ENCODE measurements at regions not wholly inside any gene's neighbourhood (a gene's known extent, or its start where the extent isn't known, plus 50 kb on each side); places are given as distances from the start of the nearest gene placed in this dataset.
A peak's percentile ranks its signal among the peaks of the same experiment; 100 is the strongest.

DNA sequence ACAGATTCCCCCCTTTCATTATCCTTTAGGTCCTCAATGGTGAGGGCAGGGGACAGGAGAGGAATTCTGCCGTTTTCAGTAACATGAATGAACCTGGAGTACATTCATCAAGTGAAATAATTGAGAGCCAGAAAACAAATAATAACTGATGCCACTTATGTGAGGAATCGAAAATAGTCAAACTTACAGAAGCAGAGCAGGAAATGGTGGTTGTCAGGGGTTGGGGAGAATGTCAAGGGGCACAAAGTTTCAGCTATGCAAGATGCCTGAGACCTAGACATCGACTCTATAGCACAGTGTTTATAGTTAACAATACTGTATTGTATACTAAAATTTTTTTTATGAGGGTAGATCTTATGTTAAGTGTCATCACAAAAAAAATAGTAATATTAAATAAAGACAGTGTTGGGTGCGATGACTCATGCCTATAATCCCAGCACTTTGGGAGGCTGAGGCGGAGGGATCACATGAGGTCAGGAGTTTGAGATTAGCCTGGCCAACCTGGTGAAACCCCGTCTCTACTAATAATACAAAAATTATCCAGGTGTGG is 1219.8 kb downstream of the GATA3 start:
- Histone ChIP-seq H3K9ac (ENCODE audit: low read length) (no peak overlapping the region), H3K9me3 (ENCODE audit: control insufficient read depth, low read length) (no peaks in the 10 kb centered on the region), H3K4me1 (ENCODE audit: control insufficient read depth, insufficient read depth, low read length) (no peaks in the 10 kb centered on the region), H3K4me3 (ENCODE audit: low read length) (no peak overlapping the region), H3K27me3 (replicated peaks; ENCODE audit: control insufficient read depth, insufficient read depth, low read length) (no peaks in the 10 kb centered on the region), H3K36me3 (ENCODE audit: control insufficient read depth, insufficient read depth, low read length, severe bottlenecking) (no peaks in the 10 kb centered on the region)
- no peak for DNase-seq (ENCODE audit: low read depth)

DNA sequence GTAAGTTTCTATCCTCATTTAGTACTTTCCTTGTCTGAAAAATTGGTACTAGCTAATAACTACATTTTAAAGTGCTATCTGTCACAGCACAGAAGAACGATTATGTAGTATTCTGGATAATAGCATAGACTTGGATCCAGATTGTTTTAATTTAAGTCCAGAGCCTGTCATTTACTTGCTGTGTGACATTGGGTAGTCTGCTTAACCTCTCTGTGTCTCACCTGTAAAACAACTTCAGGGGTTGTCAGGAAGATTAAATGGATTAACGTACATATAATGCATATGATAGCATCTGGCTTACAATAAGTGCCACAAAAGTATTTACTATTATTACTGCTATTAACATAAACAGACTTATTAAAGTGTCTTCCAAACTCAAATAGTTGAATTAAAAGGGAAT is 1221.4 kb downstream of the GATA3 start:
- H3K4me3 ChIP-seq (ENCODE audit: low read length): no peak overlapping the region
- no peaks in the 10 kb centered on the region for H3K4me1 ChIP-seq (ENCODE audit: control insufficient read depth, insufficient read depth, low read length)
- H3K27me3 ChIP-seq (replicated peaks; ENCODE audit: control insufficient read depth, insufficient read depth, low read length): no peaks in the 10 kb centered on the region
- H3K9me3 ChIP-seq (ENCODE audit: control insufficient read depth, low read length): no peaks in the 10 kb centered on the region
- DNase-seq (ENCODE audit: low read depth): no peak
- H3K9ac ChIP-seq (ENCODE audit: low read length): no peak overlapping the region
- no peaks in the 10 kb centered on the region for H3K36me3 ChIP-seq (ENCODE audit: control insufficient read depth, insufficient read depth, low read length, severe bottlenecking)

- Histone ChIP-seq H3K36me3 (ENCODE audit: control insufficient read depth, insufficient read depth, low read length, severe bottlenecking) (no peaks in the 10 kb centered on the region), H3K27me3 (replicated peaks; ENCODE audit: control insufficient read depth, insufficient read depth, low read length) (no peaks in the 10 kb centered on the region), H3K4me1 (ENCODE audit: control insufficient read depth, insufficient read depth, low read length) (no peaks in the 10 kb centered on the region), H3K9ac (ENCODE audit: low read length) (no peak overlapping the region), H3K4me3 (ENCODE audit: low read length) (no peak overlapping the region), H3K9me3 (ENCODE audit: control insufficient read depth, low read length) (no peaks in the 10 kb centered on the region)
- DNase-seq (ENCODE audit: low read depth): no peak
Measured at GRCh38 chr10:9285690-9286089, 1231.2 kb downstream of the GATA3 start.

GRCh38 chr10:9289811-9290210 is 1235.3 kb downstream of the GATA3 start:
- H3K27me3 ChIP-seq (replicated peaks; ENCODE audit: control insufficient read depth, insufficient read depth, low read length): no peaks in the 10 kb centered on the region
- peaks cover 5% of the 10 kb centered on the region for H3K4me1 ChIP-seq (ENCODE audit: control insufficient read depth, insufficient read depth, low read length)
- no peaks in the 10 kb centered on the region for H3K36me3 ChIP-seq (ENCODE audit: control insufficient read depth, insufficient read depth, low read length, severe bottlenecking)
- H3K9ac ChIP-seq (ENCODE audit: low read length): no peak overlapping the region
- peak; percentile 15 for DNase-seq (ENCODE audit: low read depth)
- no peak overlapping the region for H3K4me3 ChIP-seq (ENCODE audit: low read length)
- no peaks in the 10 kb centered on the region for H3K9me3 ChIP-seq (ENCODE audit: control insufficient read depth, low read length)

GRCh38 chr10:9291081-9291480 is 1236.6 kb downstream of the GATA3 start:
- Histone ChIP-seq H3K27me3 (replicated peaks; ENCODE audit: control insufficient read depth, insufficient read depth, low read length) (no peaks in the 10 kb centered on the region), H3K4me1 (ENCODE audit: control insufficient read depth, insufficient read depth, low read length) (peaks cover 5% of the 10 kb centered on the region), H3K9ac (ENCODE audit: low read length) (no peak overlapping the region), H3K9me3 (ENCODE audit: control insufficient read depth, low read length) (no peaks in the 10 kb centered on the region), H3K4me3 (ENCODE audit: low read length) (no peak overlapping the region), H3K36me3 (ENCODE audit: control insufficient read depth, insufficient read depth, low read length, severe bottlenecking) (no peaks in the 10 kb centered on the region)
- DNase-seq (ENCODE audit: low read depth): no peak

- no peaks in the 10 kb centered on the region for H3K9me3 ChIP-seq (ENCODE audit: control insufficient read depth, low read length)
- peaks cover 5% of the 10 kb centered on the region for H3K4me1 ChIP-seq (ENCODE audit: control insufficient read depth, insufficient read depth, low read length)
- no peaks in the 10 kb centered on the region for H3K36me3 ChIP-seq (ENCODE audit: control insufficient read depth, insufficient read depth, low read length, severe bottlenecking)
- no peaks in the 10 kb centered on the region for H3K27me3 ChIP-seq (replicated peaks; ENCODE audit: control insufficient read depth, insufficient read depth, low read length)
- DNase-seq (ENCODE audit: low read depth): no peak
- no peak overlapping the region for H3K9ac ChIP-seq (ENCODE audit: low read length)
- H3K4me3 ChIP-seq (ENCODE audit: low read length): no peak overlapping the region
Measured at GRCh38 chr10:9294132-9294663, 1239.7 kb downstream of the GATA3 start.

- Histone ChIP-seq H3K9ac (ENCODE audit: low read length) (no peak overlapping the region), H3K27me3 (replicated peaks; ENCODE audit: control insufficient read depth, insufficient read depth, low read length) (no peaks in the 10 kb centered on the region), H3K9me3 (ENCODE audit: control insufficient read depth, low read length) (no peaks in the 10 kb centered on the region), H3K4me1 (ENCODE audit: control insufficient read depth, insufficient read depth, low read length) (peaks cover 5% of the 10 kb centered on the region), H3K36me3 (ENCODE audit: control insufficient read depth, insufficient read depth, low read length, severe bottlenecking) (no peaks in the 10 kb centered on the region), H3K4me3 (ENCODE audit: low read length) (no peak overlapping the region)
- DNase-seq (ENCODE audit: low read depth): no peak
Measured at GRCh38 chr10:9294865-9295264, 1240.4 kb downstream of the GATA3 start.

DNA sequence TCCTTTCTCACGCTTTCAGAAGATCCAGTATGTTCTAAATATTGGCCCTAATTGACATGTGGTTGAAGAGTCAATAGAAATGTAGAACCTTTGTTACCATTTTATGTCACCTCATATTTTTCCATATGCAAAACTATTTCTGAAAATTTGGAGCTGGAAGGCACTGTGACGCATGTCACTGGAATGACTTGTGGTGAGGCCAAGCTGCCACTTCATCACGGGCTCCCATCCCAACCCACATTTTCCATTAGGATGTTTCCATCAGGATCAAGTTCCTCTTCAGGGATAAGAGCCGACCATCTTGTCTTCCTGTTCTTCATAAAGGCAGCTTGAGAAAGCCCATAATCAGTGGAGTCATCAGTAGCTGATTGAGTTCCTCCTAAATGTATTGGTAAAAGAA is 1241.7 kb downstream of the GATA3 start:
- H3K36me3 ChIP-seq (ENCODE audit: control insufficient read depth, insufficient read depth, low read length, severe bottlenecking): no peaks in the 10 kb centered on the region
- no peaks in the 10 kb centered on the region for H3K27me3 ChIP-seq (replicated peaks; ENCODE audit: control insufficient read depth, insufficient read depth, low read length)
- DNase-seq (ENCODE audit: low read depth): peak; percentile 12
- H3K4me1 ChIP-seq (ENCODE audit: control insufficient read depth, insufficient read depth, low read length): peaks cover 2% of the 10 kb centered on the region
- no peaks in the 10 kb centered on the region for H3K9me3 ChIP-seq (ENCODE audit: control insufficient read depth, low read length)
- no peak overlapping the region for H3K9ac ChIP-seq (ENCODE audit: low read length)
- H3K4me3 ChIP-seq (ENCODE audit: low read length): no peak overlapping the region

GRCh38 chr10:9297580-9297979 is 1243.1 kb downstream of the GATA3 start:
- Histone ChIP-seq H3K36me3 (ENCODE audit: control insufficient read depth, insufficient read depth, low read length, severe bottlenecking) (no peaks in the 10 kb centered on the region), H3K9me3 (ENCODE audit: control insufficient read depth, low read length) (no peaks in the 10 kb centered on the region), H3K9ac (ENCODE audit: low read length) (no peak overlapping the region), H3K4me1 (ENCODE audit: control insufficient read depth, insufficient read depth, low read length) (no peaks in the 10 kb centered on the region), H3K27me3 (replicated peaks; ENCODE audit: control insufficient read depth, insufficient read depth, low read length) (no peaks in the 10 kb centered on the region), H3K4me3 (ENCODE audit: low read length) (no peak overlapping the region)
- DNase-seq (ENCODE audit: low read depth): no peak

GRCh38 chr10:9299966-9300365 is 1245.5 kb downstream of the GATA3 start:
- no peak overlapping the region for H3K4me3 ChIP-seq (ENCODE audit: low read length)
- no peak for DNase-seq (ENCODE audit: low read depth)
- no peaks in the 10 kb centered on the region for H3K9me3 ChIP-seq (ENCODE audit: control insufficient read depth, low read length)
- no peaks in the 10 kb centered on the region for H3K4me1 ChIP-seq (ENCODE audit: control insufficient read depth, insufficient read depth, low read length)
- peaks cover 3% of the 10 kb centered on the region for H3K27me3 ChIP-seq (replicated peaks; ENCODE audit: control insufficient read depth, insufficient read depth, low read length)
- H3K9ac ChIP-seq (ENCODE audit: low read length): no peak overlapping the region
- no peaks in the 10 kb centered on the region for H3K36me3 ChIP-seq (ENCODE audit: control insufficient read depth, insufficient read depth, low read length, severe bottlenecking)

DNA sequence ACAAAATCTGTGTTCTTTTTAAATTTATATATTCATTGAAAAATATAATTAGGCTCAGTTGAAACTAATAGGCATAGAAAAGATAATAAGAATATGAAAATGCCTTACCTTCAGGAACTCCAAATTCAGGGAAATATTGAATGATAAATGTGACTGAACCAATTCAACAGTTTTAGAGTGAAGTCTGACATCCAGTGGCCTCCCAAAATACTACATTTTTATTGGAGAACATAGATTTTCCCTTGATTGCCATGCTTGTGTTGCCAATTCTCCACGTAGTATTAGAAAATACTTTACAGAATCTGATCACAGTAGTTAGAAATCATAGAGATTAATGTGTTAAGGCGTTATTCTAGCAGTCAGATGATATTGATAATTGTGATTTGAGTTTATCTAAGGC is 1246.7 kb downstream of the GATA3 start:
- Histone ChIP-seq H3K27me3 (replicated peaks; ENCODE audit: control insufficient read depth, insufficient read depth, low read length) (peaks cover 3% of the 10 kb centered on the region), H3K4me3 (ENCODE audit: low read length) (no peak overlapping the region), H3K9me3 (ENCODE audit: control insufficient read depth, low read length) (no peaks in the 10 kb centered on the region), H3K4me1 (ENCODE audit: control insufficient read depth, insufficient read depth, low read length) (no peaks in the 10 kb centered on the region), H3K36me3 (ENCODE audit: control insufficient read depth, insufficient read depth, low read length, severe bottlenecking) (no peaks in the 10 kb centered on the region), H3K9ac (ENCODE audit: low read length) (no peak overlapping the region)
- DNase-seq (ENCODE audit: low read depth): peak; percentile 4

DNA sequence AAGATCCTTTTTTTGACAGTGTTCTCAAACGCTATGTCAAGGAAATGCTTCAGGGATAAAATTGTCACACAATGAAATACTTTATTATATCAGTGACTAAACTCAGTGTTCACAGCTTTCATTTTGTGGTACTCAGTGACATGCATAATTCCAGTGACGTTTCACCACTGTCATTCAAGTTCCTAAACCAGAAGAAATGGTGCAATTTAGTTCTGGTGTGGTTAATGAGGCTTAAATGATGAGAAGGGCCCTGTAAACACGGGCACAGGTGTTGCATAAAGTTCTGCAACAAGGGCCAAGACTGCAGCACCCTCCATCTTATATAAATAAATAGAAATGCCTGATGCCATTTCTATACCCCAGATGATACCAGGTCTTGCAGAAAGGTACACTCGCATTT is 1247.1 kb downstream of the GATA3 start:
- H3K27me3 ChIP-seq (replicated peaks; ENCODE audit: control insufficient read depth, insufficient read depth, low read length): peaks cover 3% of the 10 kb centered on the region
- no peaks in the 10 kb centered on the region for H3K9me3 ChIP-seq (ENCODE audit: control insufficient read depth, low read length)
- H3K36me3 ChIP-seq (ENCODE audit: control insufficient read depth, insufficient read depth, low read length, severe bottlenecking): no peaks in the 10 kb centered on the region
- no peak overlapping the region for H3K9ac ChIP-seq (ENCODE audit: low read length)
- H3K4me3 ChIP-seq (ENCODE audit: low read length): no peak overlapping the region
- H3K4me1 ChIP-seq (ENCODE audit: control insufficient read depth, insufficient read depth, low read length): no peaks in the 10 kb centered on the region
- DNase-seq (ENCODE audit: low read depth): no peak
